ENCODE measurements at regions not wholly inside any gene's neighbourhood (a gene's known extent, or its start where the extent isn't known, plus 50 kb on each side); places are given as distances from the start of the nearest gene placed in this dataset.

- TF ChIP-seq CTCF (IDR thresholded peaks at IDR 0.05; ENCODE audit: low read depth, low read length): no peak
- no peak for TF ChIP-seq EZH2phosphoT487 (IDR thresholded peaks at IDR 0.05; ENCODE audit: low read depth)
Observed at GRCh38 chr7:26930845-26931244, 66.5 kb upstream of the SKAP2 start.

Measured in OCI-LY3 (cell line).